AG20443 (cell line): ENCODE measurements at regions not wholly inside any gene's neighbourhood (a gene's known extent, or its start where the extent isn't known, plus 50 kb on each side); places are given as distances from the start of the nearest gene placed in this dataset.

ENCODE experiments used
- DNase-seq: peaks from one replicate; pipeline ENCODE4 v3.0.0; 2012; ENCODE audit warnings: low spot score, mixed read lengths

- DNase-seq: no peak
Measured at GRCh38 chr3:65231544-65231943, 543.7 kb upstream of the ADAMTS9 start.

- DNase-seq: no peak
Measured at GRCh38 chr3:65230261-65231139, 542.7 kb upstream of the ADAMTS9 start.

GRCh38 chr3:65226287-65226686, 538.5 kb upstream of the ADAMTS9 start:
- no peak for DNase-seq

GRCh38 chr3:65210026-65210814, 522.4 kb upstream of the ADAMTS9 start:
- DNase-seq: no peak

GRCh38 chr3:65202395-65202794, 514.6 kb upstream of the ADAMTS9 start:
- no peak for DNase-seq

GRCh38 chr3:65201926-65202325, 514.1 kb upstream of the ADAMTS9 start:
- DNase-seq: no peak

GRCh38 chr3:65200310-65200970, 512.6 kb upstream of the ADAMTS9 start:
- DNase-seq: no peak

- no peak for DNase-seq
Measured at GRCh38 chr3:65196663-65197062, 508.9 kb upstream of the ADAMTS9 start.

GRCh38 chr3:65195211-65196006, 507.6 kb upstream of the ADAMTS9 start:
- no peak for DNase-seq

GRCh38 chr3:65194744-65195143, 506.9 kb upstream of the ADAMTS9 start:
- no peak for DNase-seq

- DNase-seq: no peak
Measured at GRCh38 chr3:65194047-65194714, 506.4 kb upstream of the ADAMTS9 start.

- no peak for DNase-seq
Measured at GRCh38 chr3:65193531-65193930, 505.7 kb upstream of the ADAMTS9 start.

GRCh38 chr3:65190111-65190510, 502.3 kb upstream of the ADAMTS9 start:
- no peak for DNase-seq

- DNase-seq: no peak
Measured at GRCh38 chr3:65186268-65186667, 498.5 kb upstream of the ADAMTS9 start.

- no peak for DNase-seq
Measured at GRCh38 chr3:65182682-65183081, 494.9 kb upstream of the ADAMTS9 start.

- no peak for DNase-seq
Measured at GRCh38 chr3:65182085-65182484, 494.3 kb upstream of the ADAMTS9 start.

GRCh38 chr3:65181391-65181871, 493.6 kb upstream of the ADAMTS9 start:
- DNase-seq: peak; percentile 37

- DNase-seq: no peak
Measured at GRCh38 chr3:65178703-65179102, 490.9 kb upstream of the ADAMTS9 start.

GRCh38 chr3:65177960-65178376, 490.2 kb upstream of the ADAMTS9 start:
- DNase-seq: peak; percentile 56

- DNase-seq: no peak
Measured at GRCh38 chr3:65174713-65175112, 486.9 kb upstream of the ADAMTS9 start.

- peak; percentile 20 for DNase-seq
Measured at GRCh38 chr3:65173841-65174240, 486.0 kb upstream of the ADAMTS9 start.
